ENCODE measurements at regions not wholly inside any gene's neighbourhood (a gene's known extent, or its start where the extent isn't known, plus 50 kb on each side); places are given as distances from the start of the nearest gene placed in this dataset.
A peak's percentile ranks its signal among the peaks of the same experiment; 100 is the strongest.
"Not testable (repeated sequence)": the region's sequence is repeated elsewhere in the genome, so short reads cannot be mapped to it uniquely, and the experiment has no call there.

DNA sequence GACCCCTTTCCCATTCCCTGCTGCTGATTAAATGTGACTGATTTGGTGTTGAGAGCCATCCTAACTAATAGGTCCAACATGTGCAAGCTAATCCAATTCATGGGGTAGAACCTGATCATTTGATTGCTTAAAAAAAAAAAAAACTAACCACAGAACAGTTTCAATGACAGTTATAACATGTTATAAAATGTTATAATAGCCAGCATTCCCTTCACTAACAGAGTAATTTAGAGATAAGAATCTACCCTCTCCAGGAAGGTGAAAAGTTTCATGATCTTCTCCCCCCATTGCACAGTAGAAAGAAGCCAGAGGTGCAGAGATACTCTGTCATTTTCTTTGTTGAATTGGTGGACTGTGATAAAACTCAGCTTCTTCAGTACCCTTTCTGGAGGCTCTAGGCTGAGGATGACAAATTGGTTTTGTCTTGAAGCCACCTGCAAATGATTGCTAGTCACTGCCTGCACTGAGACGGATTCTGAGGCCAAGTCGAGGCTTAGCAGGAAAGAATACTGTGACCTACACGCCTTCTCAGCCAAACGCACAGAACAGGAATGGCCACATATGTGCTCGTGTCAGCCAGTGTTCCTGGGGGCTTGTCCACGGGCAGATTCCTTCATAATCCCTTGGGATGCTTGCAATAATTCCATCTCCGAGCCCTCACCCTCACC is 215.7 kb upstream of the IRF2BP2 start:
- H3K4me3 ChIP-seq (ENCODE audit: low read depth in 2 of 2, low read length in 2 of 2): no peak overlapping the region
- DNase-seq (ENCODE audit: low read depth, low spot score): no peak
- CTCF ChIA-PET: interaction anchor here (0.6 kb wide), 1 partner anchor 533 kb away, joined by 3 read pairs; no protein-coding TSS in a partner anchor
- H3K27me3 ChIP-seq (ENCODE audit: control insufficient read depth, insufficient read depth, low read length): no peaks in the 10 kb centered on the region
- peaks cover 10% of the 10 kb centered on the region; the same call in 1 of the 2 replicates for H3K4me1 ChIP-seq (ENCODE audit: control insufficient read depth, insufficient read depth, low read length)
- no peaks in the 10 kb centered on the region for H3K36me3 ChIP-seq (ENCODE audit: control insufficient read depth, insufficient read depth, low read length)
- TF ChIP-seq, protein P1, sequence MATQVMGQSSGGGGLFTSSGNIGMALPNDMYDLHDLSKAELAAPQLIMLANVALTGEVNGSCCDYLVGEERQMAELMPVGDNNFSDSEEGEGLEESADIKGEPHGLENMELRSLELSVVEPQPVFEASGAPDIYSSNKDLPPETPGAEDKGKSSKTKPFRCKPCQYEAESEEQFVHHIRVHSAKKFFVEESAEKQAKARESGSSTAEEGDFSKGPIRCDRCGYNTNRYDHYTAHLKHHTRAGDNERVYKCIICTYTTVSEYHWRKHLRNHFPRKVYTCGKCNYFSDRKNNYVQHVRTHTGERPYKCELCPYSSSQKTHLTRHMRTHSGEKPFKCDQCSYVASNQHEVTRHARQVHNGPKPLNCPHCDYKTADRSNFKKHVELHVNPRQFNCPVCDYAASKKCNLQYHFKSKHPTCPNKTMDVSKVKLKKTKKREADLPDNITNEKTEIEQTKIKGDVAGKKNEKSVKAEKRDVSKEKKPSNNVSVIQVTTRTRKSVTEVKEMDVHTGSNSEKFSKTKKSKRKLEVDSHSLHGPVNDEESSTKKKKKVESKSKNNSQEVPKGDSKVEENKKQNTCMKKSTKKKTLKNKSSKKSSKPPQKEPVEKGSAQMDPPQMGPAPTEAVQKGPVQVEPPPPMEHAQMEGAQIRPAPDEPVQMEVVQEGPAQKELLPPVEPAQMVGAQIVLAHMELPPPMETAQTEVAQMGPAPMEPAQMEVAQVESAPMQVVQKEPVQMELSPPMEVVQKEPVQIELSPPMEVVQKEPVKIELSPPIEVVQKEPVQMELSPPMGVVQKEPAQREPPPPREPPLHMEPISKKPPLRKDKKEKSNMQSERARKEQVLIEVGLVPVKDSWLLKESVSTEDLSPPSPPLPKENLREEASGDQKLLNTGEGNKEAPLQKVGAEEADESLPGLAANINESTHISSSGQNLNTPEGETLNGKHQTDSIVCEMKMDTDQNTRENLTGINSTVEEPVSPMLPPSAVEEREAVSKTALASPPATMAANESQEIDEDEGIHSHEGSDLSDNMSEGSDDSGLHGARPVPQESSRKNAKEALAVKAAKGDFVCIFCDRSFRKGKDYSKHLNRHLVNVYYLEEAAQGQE (IDR thresholded peaks at IDR 0.05; ENCODE audit: insufficient read depth in 1 of 2, low read depth in 2 of 2, low read length in 1 of 2): no peak
- TF ChIP-seq TCF7L2 (IDR thresholded peaks at IDR 0.05; ENCODE audit: low read depth, low read length) (no peak), SIN3A (IDR thresholded peaks at IDR 0.05; ENCODE audit: borderline replicate concordance, insufficient read depth, low read depth, low read length) (no peak), POLR2AphosphoS5 (IDR thresholded peaks at IDR 0.05; ENCODE audit: low read depth, low read length) (no peak)
- TF ChIP-seq, protein P2, sequence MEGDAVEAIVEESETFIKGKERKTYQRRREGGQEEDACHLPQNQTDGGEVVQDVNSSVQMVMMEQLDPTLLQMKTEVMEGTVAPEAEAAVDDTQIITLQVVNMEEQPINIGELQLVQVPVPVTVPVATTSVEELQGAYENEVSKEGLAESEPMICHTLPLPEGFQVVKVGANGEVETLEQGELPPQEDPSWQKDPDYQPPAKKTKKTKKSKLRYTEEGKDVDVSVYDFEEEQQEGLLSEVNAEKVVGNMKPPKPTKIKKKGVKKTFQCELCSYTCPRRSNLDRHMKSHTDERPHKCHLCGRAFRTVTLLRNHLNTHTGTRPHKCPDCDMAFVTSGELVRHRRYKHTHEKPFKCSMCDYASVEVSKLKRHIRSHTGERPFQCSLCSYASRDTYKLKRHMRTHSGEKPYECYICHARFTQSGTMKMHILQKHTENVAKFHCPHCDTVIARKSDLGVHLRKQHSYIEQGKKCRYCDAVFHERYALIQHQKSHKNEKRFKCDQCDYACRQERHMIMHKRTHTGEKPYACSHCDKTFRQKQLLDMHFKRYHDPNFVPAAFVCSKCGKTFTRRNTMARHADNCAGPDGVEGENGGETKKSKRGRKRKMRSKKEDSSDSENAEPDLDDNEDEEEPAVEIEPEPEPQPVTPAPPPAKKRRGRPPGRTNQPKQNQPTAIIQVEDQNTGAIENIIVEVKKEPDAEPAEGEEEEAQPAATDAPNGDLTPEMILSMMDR (IDR thresholded peaks at IDR 0.05): no peak
- peak overlapping the region; percentile 48; the same call in 1 of the 2 replicates for H3K27ac ChIP-seq (ENCODE audit: low read length)
- POLR2A ChIA-PET: no interaction called here
- no peak for ATAC-seq
- BruUV-seq (replicated peaks): no TSS peak
- no peaks in the 10 kb centered on the region for H3K9me3 ChIP-seq (ENCODE audit: control insufficient read depth, insufficient read depth, low read depth, low read length)
- intact Hi-C loops (cut with micrococcal nuclease; ENCODE audit: unreplicated experiment) (no loop called here), in situ Hi-C loops (cut with HindIII; ENCODE audit: low pct_unique_long_range_greater_than_20kb, low sequenced_read_pairs) (no loop called here)

DNA sequence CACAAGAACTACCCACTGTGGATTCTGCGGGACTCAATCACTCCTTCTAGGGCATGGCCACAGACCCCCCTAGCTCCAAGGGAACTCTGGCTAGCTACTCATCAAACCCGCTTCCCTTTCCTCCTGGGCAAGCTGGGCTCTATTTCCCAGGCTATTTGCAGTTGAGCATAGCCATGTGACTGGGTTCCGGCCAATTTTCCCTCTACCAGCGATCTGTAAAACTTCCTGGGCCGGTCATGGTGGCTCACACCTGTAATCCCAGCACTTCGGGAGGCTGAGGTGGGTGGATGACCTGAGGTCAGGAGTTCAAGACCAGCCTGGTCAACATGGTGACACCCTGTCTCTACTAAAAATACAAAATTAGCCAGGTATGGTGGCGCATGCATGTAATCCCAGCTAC is 214.9 kb upstream of the IRF2BP2 start:
- H3K4me3 ChIP-seq (ENCODE audit: low read depth in 2 of 2, low read length in 2 of 2); BruUV-seq (replicated peaks); DNase-seq (ENCODE audit: low read depth, low spot score); H3K27me3 ChIP-seq (ENCODE audit: control insufficient read depth, insufficient read depth, low read length); H3K9me3 ChIP-seq (ENCODE audit: control insufficient read depth, insufficient read depth, low read depth, low read length); intact Hi-C loops (cut with micrococcal nuclease; ENCODE audit: unreplicated experiment); H3K36me3 ChIP-seq (ENCODE audit: control insufficient read depth, insufficient read depth, low read length); in situ Hi-C loops (cut with HindIII; ENCODE audit: low pct_unique_long_range_greater_than_20kb, low sequenced_read_pairs); H3K4me1 ChIP-seq (ENCODE audit: control insufficient read depth, insufficient read depth, low read length); ATAC-seq: not testable (repeated sequence)
- peak overlapping the region; percentile 71; the same call in 1 of the 2 replicates for H3K27ac ChIP-seq (ENCODE audit: low read length)
- ChIA-PET POLR2A (interaction anchor here (0.7 kb wide), 1 partner anchor 27 kb away, joined by 8 read pairs; no protein-coding TSS in a partner anchor), CTCF (interaction anchor here (0.6 kb wide), 1 partner anchor 226 kb away, joined by 4 read pairs; no protein-coding TSS in a partner anchor)

Data from Panc1 (cell line).